ENCODE measurements at regions not wholly inside any gene's neighbourhood (a gene's known extent, or its start where the extent isn't known, plus 50 kb on each side); places are given as distances from the start of the nearest gene placed in this dataset.

DNA sequence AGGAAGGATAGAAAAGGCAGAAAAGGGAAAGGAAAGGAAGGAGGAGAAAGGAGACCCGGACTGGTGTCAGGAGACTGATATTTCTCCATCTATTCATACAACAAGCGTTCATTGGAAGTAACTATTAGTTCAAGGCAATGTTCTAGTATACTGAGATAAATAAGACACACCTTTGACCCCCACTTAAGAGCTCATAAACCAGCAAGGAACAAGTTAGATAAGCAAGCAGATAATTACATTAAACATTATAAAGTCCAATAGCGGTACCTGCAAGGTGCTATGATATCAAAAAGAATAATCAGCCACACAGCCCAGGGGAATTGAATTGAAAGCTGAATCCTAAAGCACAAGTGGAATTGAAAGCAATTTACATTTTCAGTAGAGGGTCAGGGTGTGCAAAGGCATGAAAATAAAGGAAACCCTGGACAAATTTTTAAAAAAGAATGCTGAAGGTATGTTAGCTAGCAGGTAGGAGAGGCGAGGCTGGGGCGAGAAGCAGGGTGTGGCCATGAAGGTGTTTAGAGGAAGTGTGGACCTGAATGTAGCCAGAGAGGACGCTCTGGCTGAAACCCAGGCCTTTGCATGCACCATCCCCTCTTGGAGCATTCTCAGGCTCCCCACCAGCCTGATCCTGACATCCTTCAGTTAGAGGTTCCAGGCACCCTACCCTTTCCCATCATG is 200.0 kb downstream of the SETD4 start:
- DNase-seq (ENCODE audit: low read depth, low spot score) (no peak), FAIRE-seq (no peak)
- intact Hi-C loops (cut with micrococcal nuclease) (no loop called here), dilution Hi-C loops (cut with MboI; ENCODE audit: extremely low pct_ligation_motif_present, low sequenced_read_pairs) (no loop called here)
- no peaks in the 10 kb centered on the region for H3K27me3 ChIP-seq (ENCODE audit: control insufficient read depth in 2 of 2, insufficient read depth in 2 of 2, low read length in 2 of 2)
- no peak overlapping the region for H3K4me3 ChIP-seq (replicated peaks in 1 of 3; ENCODE audit: insufficient read depth in 1 of 3, low read depth in 1 of 3, low read length in 3 of 3)
- no peaks in the 10 kb centered on the region for H3K9me1 ChIP-seq (replicated peaks; ENCODE audit: control insufficient read depth, extremely low read depth, insufficient read depth, low read length)
- H3K9ac ChIP-seq (replicated peaks; ENCODE audit: extremely low read depth, insufficient read depth, low read length) = no peak overlapping the region
- TF ChIP-seq EZH2 (IDR thresholded peaks at IDR 0.05; ENCODE audit: borderline replicate concordance, low read depth, low read length, severe bottlenecking) (no peak), POLR2AphosphoS5 (IDR thresholded peaks at IDR 0.05; ENCODE audit: insufficient read depth, low read depth, low read length) (no peak), JUN (IDR thresholded peaks at IDR 0.05; ENCODE audit: borderline replicate concordance, insufficient read depth, insufficient read length, low read depth) (no peak), GATA2 (IDR thresholded peaks at IDR 0.05; ENCODE audit: insufficient read depth, insufficient read length, low read depth, low read length) (no peak)
- TF ChIP-seq, protein P1, sequence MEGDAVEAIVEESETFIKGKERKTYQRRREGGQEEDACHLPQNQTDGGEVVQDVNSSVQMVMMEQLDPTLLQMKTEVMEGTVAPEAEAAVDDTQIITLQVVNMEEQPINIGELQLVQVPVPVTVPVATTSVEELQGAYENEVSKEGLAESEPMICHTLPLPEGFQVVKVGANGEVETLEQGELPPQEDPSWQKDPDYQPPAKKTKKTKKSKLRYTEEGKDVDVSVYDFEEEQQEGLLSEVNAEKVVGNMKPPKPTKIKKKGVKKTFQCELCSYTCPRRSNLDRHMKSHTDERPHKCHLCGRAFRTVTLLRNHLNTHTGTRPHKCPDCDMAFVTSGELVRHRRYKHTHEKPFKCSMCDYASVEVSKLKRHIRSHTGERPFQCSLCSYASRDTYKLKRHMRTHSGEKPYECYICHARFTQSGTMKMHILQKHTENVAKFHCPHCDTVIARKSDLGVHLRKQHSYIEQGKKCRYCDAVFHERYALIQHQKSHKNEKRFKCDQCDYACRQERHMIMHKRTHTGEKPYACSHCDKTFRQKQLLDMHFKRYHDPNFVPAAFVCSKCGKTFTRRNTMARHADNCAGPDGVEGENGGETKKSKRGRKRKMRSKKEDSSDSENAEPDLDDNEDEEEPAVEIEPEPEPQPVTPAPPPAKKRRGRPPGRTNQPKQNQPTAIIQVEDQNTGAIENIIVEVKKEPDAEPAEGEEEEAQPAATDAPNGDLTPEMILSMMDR (IDR thresholded peaks at IDR 0.05; ENCODE audit: extremely low read depth in 1 of 2, insufficient read depth in 1 of 2, low read depth in 1 of 2, low read length in 2 of 2) = no peak
- H4K20me1 ChIP-seq (replicated peaks; ENCODE audit: control insufficient read depth, extremely low read depth, insufficient read depth, low read length) = no peaks in the 10 kb centered on the region
- peaks cover 5% of the 10 kb centered on the region for H3K4me1 ChIP-seq (ENCODE audit: control insufficient read depth, extremely low read depth, insufficient read depth, low read length)
- no peak overlapping the region for H2AFZ ChIP-seq (ENCODE audit: low read depth, low read length)
- no peak overlapping the region for H3K4me2 ChIP-seq (ENCODE audit: insufficient read depth, low read length)
- POLR2A ChIA-PET = no interaction called here
- no peaks in the 10 kb centered on the region for H3K36me3 ChIP-seq (ENCODE audit: control insufficient read depth in 2 of 2, extremely low read depth in 1 of 2, insufficient read depth in 2 of 2, low read length in 2 of 2)
- no TSS peak for BruUV-seq (replicated peaks)
- H3K79me2 ChIP-seq (ENCODE audit: control insufficient read depth, insufficient read depth, low read length) = no peaks in the 10 kb centered on the region
- CTCF ChIA-PET = interaction anchor here (1.6 kb wide), 1 partner anchor 73 kb away, joined by 4 read pairs; no protein-coding TSS in a partner anchor
- H3K9me3 ChIP-seq (replicated peaks; ENCODE audit: control insufficient read depth, insufficient read depth, low read length) = no peaks in the 10 kb centered on the region
- no peak overlapping the region for H3K27ac ChIP-seq (ENCODE audit: insufficient read depth, low read depth, low read length)

All from endothelial cell of umbilical vein (primary cell).